ENCODE measurements at regions not wholly inside any gene's neighbourhood (a gene's known extent, or its start where the extent isn't known, plus 50 kb on each side); places are given as distances from the start of the nearest gene placed in this dataset.

DNA sequence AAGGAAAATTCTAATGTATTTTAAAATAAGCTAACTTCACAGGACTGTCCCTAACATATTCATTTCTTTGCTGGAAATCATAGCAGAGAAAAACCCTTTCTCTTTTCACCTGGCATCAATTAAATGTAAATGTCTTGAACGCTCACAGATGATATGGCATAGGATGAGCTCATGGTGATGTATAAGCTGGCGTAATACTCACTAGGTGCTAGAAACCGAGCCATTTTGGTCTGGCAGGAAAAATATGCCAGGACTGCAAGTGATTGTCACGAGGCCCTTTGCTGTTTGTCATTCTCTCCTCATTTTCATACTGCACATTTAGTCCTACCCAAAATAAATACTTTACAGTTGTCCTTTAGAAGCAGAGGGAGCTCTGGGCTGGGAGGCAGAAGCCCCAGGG, 222.7 kb upstream of the LNX1 start:
- no peak for DNase-seq (ENCODE audit: low read depth)

DNA sequence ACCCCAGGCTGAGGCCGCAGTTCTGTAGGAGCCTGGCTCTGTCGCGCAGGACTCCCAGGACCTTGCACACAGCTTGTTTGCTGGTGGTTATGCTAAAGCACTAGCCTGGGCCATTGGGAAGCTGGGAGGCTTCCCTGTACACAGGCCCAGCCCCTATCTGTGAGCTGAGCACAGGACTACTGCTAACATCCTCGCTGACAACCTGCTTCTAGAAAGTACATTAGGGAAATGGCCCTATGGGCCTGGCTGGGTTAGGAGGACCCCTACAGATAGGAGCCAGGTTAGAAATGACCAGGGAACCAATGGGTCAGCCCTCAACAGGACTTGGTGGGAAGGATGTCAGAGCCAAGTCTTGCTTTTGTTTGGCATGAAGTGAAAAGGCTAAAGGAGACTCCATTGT, 219.4 kb upstream of the LNX1 start:
- DNase-seq (ENCODE audit: low read depth), result no peak

DNA sequence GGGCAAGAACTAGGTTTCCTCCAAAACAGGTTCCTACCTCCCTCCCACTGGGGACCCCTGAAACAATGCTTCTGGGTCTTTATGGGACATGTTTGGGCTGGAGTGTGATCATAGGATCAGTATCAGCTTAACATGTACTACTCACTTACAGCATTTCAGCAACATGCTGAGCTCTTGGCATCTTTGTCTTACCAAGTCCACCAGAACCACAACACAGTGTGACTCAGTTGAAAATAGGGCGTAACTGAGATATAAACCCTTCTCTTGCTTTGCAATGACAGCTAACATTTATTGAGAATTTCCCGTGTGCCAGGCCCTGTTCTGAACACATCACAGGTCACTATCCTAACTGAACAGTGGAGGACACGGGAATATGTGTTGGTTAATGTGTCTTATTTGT, 218.5 kb upstream of the LNX1 start:
- no peak for DNase-seq (ENCODE audit: low read depth)

DNA sequence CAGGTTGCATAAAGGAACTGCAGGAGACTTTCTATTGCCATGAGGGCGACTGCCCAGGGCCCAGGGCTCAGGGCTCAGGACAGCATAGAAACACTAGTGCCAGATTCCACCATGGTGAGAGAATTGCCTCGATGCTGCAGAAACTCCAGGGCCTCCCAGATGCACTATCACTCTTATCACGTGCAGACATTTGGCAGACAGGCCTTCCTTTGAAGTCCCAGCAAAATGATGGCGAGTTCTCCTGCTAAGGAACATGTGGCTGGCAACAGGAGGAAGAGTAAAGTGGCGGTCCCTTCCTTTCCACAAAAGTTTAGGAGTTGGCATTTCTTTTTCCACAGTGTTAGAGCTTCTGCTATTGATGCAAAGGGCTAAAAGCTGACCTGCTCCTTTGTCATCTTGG, 214.0 kb upstream of the LNX1 start:
- no peak for DNase-seq (ENCODE audit: low read depth)

DNA sequence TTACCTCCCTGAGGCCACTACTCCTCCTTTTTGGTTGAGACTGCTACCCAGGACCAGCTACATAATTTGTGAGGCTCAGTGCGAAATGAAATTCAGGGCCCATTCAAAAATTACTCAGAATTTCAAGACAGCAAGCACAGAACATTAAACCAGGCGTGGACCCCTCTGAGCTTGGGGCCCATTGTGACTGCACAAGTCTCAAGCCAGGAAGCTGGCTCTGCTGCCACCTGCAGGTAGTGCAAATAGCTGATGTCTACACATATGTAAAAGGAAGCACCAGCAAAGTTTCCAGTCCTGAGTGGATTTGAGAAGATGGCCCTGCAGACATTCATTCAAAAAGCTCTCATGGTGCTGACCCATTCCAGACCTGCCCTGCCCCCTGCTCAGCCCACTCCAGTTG, 213.4 kb upstream of the LNX1 start:
- no peak for DNase-seq (ENCODE audit: low read depth)

DNA sequence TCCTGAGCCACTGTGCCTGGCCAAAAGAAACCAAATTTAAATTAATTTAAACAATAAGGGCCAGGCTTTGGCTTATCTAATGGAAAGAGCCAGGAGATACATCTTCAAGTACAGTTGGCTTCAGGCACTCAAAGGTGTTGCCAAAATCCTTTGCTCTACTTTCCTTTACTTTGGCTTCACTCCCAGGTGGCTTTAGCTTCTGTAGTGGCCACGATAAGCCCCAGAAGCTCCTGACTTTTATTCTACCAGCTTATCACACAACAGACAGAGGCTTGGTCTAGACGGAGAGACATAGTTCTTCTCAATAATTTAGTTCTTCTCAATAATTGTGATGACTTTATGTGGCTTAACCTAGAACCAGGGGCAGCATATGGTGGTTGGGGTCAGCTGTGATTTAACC, 211.2 kb upstream of the LNX1 start:
- DNase-seq (ENCODE audit: low read depth), result no peak

DNA sequence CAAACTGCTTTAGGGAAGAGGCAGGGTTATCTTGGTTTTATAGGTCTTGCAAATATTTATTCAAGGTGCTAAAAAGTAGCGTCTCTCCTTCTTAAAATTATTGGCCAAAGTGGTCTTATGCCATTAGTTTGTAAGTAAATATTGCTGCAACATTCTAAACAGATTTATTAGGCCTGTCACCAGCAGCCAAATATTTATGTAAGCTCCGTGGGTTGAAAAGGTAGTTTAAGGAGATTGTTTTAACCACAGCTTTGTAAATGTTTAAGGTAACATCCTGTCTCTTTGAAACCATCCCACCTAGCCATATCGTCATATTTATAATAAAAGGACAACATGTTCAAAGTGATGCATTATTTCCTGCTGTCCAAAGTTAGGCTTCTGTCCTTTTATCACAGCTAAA, 210.1 kb upstream of the LNX1 start:
- DNase-seq (ENCODE audit: low read depth), result no peak

DNA sequence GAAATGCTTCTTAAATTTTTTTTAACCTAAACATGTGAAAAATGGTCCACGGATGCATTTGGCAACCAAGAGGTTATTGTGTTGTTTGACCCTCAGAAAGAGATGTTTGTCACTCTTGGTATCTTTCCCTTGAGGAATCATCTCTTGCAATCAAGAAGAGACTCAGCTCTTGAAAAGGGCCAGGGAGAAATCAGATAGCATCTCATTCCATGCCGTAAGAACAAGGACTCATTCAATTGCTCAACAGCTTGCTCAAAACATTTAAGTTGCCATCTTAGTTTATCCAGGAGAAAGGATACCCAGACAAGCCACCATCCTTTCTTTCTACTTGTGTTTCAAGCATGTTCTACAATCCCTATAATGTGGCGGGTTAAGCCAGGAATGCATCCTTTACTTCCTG, 209.5 kb upstream of the LNX1 start:
- no peak for DNase-seq (ENCODE audit: low read depth)

DNA sequence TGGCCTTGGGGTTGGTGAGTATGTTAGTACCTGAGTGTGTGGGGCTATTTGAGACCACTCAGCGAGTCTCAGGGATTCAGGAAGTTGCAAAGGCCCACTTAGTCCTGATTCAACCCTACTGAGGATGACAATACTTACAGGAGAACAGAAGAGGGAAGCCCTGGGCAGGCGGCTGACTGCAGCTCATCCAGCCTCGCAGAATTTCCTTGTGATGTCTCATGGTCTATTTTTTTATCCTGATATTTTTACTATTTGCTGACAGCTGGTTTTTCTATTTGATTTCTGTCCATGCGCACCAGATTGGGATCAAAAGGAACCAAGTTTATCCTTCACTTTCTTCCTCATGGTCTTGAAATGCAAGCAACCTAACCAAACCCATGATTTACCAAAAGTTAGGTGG, 201.8 kb upstream of the LNX1 start:
- DNase-seq (ENCODE audit: low read depth), result no peak

DNA sequence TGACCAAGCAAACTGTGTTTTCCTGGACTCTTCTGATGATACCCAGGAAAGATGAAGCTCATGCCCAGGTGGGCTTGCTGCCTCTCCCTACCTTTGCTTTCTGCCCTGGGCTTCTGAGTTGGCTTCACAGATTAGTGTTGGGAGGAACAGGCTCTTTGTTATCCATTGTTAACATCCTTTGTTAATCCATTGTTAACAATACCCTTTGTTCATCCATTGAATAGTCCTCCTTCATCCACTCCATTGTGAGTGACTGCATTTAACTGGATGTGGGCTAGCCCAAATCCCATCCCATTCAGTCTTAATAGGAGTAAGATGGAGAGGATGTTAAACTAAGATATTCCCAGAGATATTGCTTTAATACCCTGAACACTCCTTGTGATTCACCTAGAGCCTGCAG, 199.0 kb upstream of the LNX1 start:
- DNase-seq (ENCODE audit: low read depth), result no peak

DNA sequence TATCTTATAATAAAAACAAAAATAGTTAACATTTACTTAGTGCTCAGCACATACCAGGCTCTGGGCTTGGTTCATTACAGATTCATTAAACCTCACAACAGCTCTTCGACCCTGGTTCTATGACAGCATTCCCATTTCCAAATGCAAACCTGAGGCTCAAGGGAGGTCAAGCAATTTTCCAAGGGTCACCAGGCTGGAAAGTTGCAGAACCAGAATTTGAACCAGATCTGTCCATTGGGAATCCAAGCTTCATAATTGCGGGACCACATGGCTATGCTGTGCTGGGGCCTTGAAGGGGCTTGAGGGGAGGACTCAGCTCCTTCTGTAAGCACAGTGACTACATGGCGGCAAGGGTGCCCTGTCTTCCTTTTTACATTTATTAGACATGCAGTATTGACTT, 197.3 kb upstream of the LNX1 start:
- DNase-seq (ENCODE audit: low read depth), result no peak

DNA sequence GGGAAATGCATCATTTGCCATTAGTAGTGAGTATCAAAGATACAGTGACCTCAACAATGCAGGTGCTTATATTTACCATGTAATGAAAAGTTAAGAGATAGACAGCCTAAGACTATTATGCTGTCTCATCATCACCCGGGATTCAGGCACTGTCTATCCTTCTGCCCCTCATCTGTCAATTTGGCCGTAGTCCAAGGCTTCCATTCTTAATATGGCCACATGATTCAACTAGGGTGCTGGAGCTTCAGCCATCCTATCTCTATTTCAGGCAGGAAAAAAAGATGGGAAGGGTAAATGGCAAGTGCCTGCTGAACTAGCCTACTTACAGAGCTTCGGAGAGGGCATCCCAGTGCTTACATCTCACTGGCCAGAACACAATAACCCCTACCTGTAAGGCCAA, 196.7 kb upstream of the LNX1 start:
- no peak for DNase-seq (ENCODE audit: low read depth)

DNA sequence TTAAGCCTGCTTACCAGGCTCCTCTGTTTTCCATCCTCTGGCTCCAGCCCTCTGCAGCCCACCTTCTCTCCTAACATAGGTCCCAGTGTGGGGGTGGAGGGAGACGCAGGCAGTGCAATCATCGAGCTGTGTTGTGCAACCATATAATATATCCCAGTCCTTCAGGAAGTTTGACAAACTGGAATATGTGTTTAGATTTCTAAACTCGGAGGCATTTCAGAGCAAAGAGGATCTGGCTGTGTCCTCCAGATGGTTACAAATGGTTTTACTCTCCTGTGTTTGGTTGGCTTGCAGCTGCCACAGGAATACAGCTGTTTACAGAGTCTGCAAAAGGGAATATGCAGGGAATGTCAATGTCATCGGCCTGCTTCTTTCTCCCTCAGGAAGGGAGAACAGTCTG, 195.3 kb upstream of the LNX1 start:
- no peak for DNase-seq (ENCODE audit: low read depth)

DNA sequence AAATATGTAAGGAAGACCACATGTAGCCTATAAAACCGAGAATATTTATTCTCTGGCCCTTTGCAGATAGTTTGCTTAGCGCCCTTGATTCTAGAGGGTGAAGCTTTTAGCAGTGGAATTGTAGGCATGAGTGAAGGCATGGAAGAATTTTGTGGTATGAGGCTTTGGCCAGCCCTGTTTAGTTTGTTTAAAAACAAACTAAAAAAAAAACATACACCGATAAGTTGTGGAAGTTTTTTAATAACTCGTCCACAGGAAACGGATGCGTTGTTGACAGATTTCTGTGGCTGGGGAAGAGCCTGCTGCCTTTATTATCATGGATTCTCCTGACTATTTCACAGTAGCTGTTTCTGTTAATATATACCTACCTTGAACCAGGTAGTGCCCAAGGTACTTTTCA, 194.7 kb upstream of the LNX1 start:
- no peak for DNase-seq (ENCODE audit: low read depth)

DNA sequence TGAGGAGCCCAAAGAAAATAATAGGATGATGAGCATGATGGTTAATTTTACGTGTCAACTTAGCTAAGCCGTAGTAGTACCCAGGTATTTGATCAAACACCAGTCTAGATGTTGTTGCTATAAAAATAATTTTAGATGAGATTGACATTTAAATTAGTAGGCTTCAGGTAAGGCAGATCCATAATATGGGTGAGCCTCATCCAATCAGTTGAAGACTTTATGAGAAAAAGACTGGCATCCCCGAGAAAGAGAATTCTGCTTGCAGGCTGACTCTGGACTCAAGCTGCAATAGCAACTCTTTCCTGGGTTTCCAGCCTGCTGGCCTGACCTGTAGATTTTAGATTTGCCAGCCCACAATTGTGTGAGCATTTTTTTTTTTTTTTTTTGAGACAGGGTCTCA, 192.8 kb upstream of the LNX1 start:
- no peak for DNase-seq (ENCODE audit: low read depth)

DNA sequence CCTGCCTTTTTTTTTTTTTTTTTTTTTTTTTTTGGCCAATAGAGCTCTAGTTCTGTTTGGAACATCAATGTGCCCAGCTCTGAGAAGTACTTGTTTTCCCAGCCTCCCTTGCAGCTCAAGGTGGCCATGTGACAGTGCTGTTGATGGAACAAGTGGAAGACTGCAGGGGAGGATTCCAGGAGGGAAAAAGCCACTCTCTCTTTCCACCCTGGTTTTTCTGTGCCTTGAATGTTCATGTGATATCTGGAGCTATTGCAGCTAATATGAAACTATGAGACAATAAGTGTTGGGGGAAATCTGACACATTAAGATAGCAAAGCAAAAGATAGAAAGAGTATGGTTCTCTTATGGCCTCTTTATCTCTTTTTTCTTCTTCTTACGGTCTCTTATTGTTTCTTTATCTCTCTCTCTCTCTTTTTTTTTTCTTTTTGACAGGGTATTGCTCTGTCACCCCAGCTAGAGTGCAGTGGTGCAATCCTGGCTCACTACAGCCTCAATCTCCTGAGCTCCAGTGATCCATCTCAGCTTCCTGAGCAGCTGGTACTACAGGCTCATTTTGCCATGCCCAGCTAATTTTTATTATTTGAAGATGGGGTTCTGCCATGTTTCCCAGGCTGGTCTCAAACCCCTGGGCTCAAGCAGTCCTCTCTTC, 192.0 kb upstream of the LNX1 start:
- DNase-seq (ENCODE audit: low read depth), result no peak

DNA sequence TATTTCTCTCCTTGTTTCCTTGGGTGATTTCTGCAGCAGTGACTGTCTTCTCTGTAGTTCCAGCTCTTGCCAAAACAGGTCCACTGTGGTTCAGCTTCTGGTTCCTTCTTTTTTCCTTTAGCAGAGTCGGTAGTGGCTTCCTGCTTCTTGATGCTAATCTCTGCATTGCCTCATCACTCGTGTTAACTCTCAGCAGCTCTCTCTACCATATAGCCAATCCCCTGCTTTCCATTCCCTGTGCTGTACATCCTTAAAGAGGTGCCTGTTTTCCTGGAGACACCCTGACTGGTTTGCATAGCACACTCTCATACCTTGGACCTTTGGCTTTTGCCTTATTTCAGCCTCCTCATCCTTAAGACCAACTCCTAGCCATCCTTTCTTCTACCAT, 191.2 kb upstream of the LNX1 start:
- no peak for DNase-seq (ENCODE audit: low read depth)

DNA sequence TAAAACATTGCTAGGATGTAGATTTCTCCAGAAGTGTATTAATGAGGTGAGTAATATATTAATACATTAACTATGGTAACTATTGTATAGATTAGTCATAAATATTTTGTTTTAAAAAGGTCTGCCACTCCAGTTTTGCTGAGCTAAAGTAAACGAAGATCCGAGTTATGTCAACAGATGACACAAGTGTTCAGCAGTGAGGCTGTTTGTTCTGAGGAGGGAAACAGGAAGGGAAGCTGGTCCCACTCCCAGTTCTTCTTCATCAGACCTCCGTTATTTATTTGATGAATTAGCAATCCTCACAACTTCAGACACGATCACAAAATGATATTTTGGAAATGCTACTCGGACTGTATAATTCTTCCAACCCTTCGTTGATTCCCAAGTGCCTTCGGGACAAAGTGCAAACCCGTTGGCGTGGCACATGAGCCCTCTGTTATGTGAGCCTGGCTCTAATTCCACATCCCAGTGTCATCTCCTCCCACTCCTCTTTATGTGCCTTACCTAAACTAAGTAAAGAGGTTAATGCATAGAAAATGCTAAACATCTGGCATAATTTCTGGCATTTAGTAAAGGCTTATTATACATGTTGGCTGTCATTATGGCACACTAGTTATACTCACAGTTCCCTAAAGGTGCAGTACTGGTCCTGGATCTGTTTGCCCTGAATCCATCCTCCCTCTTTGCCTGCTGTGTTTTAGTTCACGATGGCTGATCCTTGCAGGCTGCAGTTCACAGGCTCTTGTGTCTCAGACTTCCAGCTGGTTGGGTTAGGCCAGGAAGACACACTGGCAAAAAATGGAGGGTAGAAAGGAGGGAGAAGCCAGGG, 190.6 kb upstream of the LNX1 start:
- DNase-seq (ENCODE audit: low read depth), result no peak

DNA sequence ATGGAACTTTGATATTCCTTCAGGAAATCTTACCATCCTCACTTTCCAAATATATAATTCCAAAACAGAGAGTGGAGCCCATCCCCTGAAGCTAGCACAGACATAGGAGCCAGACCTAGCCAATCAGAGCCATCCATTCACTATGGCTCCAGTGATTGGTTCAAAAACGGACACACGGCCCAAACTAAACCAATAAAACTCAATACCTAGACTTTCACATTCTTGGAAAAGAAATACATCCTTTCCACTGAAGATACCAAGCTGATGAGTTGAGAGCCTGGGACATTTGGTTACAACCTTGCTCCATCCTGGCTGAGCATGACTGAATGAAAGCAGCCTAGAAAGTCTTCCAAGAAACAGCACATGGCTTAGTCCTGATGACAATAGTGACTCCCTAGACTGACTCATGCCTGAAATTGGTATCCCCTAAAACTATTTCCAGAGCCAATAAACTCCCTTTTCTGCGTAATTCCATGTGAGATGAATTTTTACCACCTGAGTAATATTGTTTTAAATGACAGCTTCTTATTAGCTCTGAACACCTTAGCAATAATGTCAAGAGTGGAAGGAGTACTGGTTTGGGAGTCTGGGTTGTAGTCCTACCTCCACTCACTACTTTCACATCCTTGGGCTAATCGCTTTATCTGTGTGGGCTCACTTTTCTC, 189.6 kb upstream of the LNX1 start:
- no peak for DNase-seq (ENCODE audit: low read depth)

DNA sequence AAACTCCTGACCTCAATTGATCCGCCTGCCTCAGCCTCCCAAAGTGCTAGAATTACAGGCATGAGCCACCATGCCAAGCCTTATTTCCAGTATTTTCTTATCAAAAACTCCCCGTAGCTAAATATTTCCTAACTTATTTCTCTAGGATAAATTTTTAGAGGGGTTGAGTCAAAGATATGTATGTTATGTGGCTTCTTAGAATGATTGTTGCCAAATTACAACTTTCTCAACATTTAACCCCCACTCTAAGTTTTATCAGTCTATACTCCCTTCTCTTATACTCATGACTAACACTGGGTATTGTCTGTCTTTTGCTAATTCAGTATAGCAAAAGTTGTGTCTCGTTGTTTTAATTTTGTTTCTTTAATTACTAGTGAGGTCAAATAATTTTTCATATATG, 187.7 kb upstream of the LNX1 start:
- DNase-seq (ENCODE audit: low read depth), result no peak

DNA sequence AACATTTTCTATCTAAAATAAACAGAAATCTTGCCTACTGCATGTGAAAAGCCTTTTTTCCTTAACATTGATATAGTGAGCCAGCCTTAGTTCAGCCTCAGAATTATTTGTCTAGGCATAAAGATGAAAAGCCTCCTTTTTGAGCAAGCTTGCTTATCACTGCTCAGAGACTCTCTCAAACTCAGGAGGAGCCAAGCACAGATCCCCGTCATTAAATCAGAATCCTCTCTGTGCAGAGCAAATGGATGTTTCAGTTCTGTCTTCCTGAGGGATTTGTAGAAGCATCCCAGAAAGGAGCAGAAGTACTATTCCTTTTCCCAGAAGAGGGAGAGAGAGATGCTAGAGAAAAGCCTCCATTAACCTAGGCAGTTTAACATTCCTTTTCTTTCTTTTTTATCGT, 186.9 kb upstream of the LNX1 start:
- DNase-seq (ENCODE audit: low read depth), result no peak

DNA sequence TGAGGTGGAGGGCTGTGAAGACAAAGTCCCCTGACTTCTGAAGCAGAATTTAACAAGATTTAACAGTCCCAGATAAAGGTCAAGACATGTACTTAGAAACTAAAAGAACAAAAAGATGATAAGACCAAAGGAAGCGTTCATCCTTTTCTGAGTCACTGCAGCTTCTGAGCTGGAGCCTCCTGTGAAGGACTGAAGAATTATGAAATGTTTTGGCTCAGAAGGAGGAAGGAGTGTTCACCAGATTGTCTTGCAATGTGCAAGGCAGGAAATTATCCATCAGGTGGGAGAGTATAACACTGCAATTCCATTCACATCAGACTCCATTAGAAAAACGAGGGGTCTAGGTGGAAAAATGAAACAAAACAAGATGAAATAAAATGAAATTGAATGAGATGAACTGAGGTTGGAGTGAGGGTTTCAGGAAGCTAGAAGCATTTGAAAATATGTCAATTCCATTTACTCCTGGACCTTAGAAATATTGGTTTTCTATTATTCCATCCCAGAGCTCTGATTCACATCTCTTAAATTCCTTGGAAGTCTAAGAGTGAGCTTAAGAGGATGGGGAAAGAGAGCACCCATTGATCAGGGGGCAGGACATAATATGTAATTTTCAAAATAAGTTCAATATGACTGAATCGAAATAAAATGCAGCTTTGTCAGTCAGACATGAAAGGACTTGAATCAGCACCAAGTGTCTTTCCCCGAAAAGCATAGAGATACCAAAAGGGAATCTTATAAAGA, 186.1 kb upstream of the LNX1 start:
- DNase-seq (ENCODE audit: low read depth), result no peak

DNA sequence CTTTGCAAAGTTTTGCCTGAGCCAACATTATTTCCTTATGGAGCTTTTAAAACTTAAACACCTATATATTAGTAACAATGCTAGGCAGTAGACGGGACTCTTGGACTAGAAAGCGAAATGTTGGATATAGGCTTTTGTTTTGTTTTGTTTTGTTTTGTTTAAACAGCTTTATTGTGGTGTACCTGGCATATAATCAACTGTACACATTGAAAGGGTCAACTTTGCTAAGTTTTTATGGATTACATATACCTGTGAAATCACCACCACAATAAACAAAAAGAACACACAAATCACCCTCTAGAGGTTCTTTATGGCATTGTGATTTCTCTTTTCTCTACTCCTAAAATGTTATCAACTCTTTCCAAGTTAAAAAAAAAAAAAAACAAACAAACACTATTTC, 184.9 kb upstream of the LNX1 start:
- no peak for DNase-seq (ENCODE audit: low read depth)

Measured in activated T-helper 1 cell treated with Interleukin-2 at 50 U/mL for 16 hours (primary cell).